ENCODE measurements at regions not wholly inside any gene's neighbourhood (a gene's known extent, or its start where the extent isn't known, plus 50 kb on each side); places are given as distances from the start of the nearest gene placed in this dataset.
"Not testable (repeated sequence)": the region's sequence is repeated elsewhere in the genome, so short reads cannot be mapped to it uniquely, and the experiment has no call there.

DNA sequence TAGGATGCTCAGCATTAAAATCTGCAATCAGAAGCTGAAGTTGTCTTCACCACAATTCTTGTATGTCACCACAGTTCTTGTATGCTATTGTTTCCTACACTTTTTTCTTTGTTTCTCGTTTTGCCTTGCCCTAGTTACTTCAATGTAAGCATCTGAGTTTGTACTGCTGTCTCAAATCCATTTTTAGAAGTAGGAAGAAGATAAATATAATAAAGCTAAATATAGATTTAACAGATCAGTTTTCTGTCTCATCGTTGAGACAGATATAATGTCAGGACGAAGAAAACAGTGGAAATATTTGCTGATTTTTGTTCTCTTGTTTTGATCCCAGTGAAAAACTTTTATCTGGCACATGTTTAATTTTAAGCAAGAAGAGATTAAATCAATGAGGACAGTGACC lies 318.0 kb downstream of the QKI start:
- H2AFZ ChIP-seq (ENCODE audit: low read depth, low read length), result no peak overlapping the region
- TF ChIP-seq EZH2 (IDR thresholded peaks at IDR 0.05; ENCODE audit: insufficient read depth, low read length), result no peak
- TF ChIP-seq, protein P1, sequence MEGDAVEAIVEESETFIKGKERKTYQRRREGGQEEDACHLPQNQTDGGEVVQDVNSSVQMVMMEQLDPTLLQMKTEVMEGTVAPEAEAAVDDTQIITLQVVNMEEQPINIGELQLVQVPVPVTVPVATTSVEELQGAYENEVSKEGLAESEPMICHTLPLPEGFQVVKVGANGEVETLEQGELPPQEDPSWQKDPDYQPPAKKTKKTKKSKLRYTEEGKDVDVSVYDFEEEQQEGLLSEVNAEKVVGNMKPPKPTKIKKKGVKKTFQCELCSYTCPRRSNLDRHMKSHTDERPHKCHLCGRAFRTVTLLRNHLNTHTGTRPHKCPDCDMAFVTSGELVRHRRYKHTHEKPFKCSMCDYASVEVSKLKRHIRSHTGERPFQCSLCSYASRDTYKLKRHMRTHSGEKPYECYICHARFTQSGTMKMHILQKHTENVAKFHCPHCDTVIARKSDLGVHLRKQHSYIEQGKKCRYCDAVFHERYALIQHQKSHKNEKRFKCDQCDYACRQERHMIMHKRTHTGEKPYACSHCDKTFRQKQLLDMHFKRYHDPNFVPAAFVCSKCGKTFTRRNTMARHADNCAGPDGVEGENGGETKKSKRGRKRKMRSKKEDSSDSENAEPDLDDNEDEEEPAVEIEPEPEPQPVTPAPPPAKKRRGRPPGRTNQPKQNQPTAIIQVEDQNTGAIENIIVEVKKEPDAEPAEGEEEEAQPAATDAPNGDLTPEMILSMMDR (IDR thresholded peaks at IDR 0.05; ENCODE audit: insufficient read depth, low read depth, low read length), result no peak
- no peak overlapping the region for H3K4me3 Mint-ChIP-seq (ENCODE audit: unreplicated experiment)
- no peak for FAIRE-seq
- H3K4me2 ChIP-seq (ENCODE audit: low read length), result no peak overlapping the region
- no peak overlapping the region for H3K27ac Mint-ChIP-seq (ENCODE audit: unreplicated experiment)
- no peaks in the 10 kb centered on the region for H3K36me3 ChIP-seq (ENCODE audit: insufficient read depth, low read length)
- H3K79me2 ChIP-seq (ENCODE audit: insufficient read depth, low read length), result no peaks in the 10 kb centered on the region
- no peaks in the 10 kb centered on the region for H3K36me3 Mint-ChIP-seq (ENCODE audit: low read depth, unreplicated experiment)
- H3K4me3 ChIP-seq (ENCODE audit: insufficient read depth, low read depth, low read length), result no peak overlapping the region
- peaks cover 1% of the 10 kb centered on the region for H3K4me1 Mint-ChIP-seq (ENCODE audit: low read depth, unreplicated experiment)
- H3K9me3 Mint-ChIP-seq (ENCODE audit: unreplicated experiment), result no peaks in the 10 kb centered on the region
- H4K20me1 ChIP-seq (ENCODE audit: insufficient read depth, low read length), result no peaks in the 10 kb centered on the region
- no peak for DNase-seq (ENCODE audit: low read depth)
- H3K9me3 ChIP-seq (ENCODE audit: insufficient read depth, low read depth, low read length), result no peaks in the 10 kb centered on the region
- peaks cover 7% of the 10 kb centered on the region for H3K27me3 Mint-ChIP-seq (ENCODE audit: low read depth, unreplicated experiment)
- H3K27me3 ChIP-seq (ENCODE audit: insufficient read depth, low read length), result peaks cover 4% of the 10 kb centered on the region
- no peak overlapping the region for H3K27ac ChIP-seq (ENCODE audit: low read depth, low read length)
- H3K4me1 ChIP-seq (ENCODE audit: insufficient read depth, low read length), result no peaks in the 10 kb centered on the region
- no peak overlapping the region for H3K9ac ChIP-seq (ENCODE audit: low read length)

GRCh38 chr6:163732014-163732351 lies 317.5 kb downstream of the QKI start:
- not testable (repeated sequence) for H3K27me3 Mint-ChIP-seq (ENCODE audit: low read depth, unreplicated experiment); H3K27ac Mint-ChIP-seq (ENCODE audit: unreplicated experiment); DNase-seq (ENCODE audit: low read depth); H3K9me3 ChIP-seq (ENCODE audit: insufficient read depth, low read depth, low read length); FAIRE-seq; H3K4me3 ChIP-seq (ENCODE audit: insufficient read depth, low read depth, low read length); H3K27me3 ChIP-seq (ENCODE audit: insufficient read depth, low read length); H3K36me3 ChIP-seq (ENCODE audit: insufficient read depth, low read length); H3K36me3 Mint-ChIP-seq (ENCODE audit: low read depth, unreplicated experiment); H3K9ac ChIP-seq (ENCODE audit: low read length); H3K27ac ChIP-seq (ENCODE audit: low read depth, low read length); H3K4me3 Mint-ChIP-seq (ENCODE audit: unreplicated experiment); H3K9me3 Mint-ChIP-seq (ENCODE audit: unreplicated experiment); H3K79me2 ChIP-seq (ENCODE audit: insufficient read depth, low read length); H3K4me1 ChIP-seq (ENCODE audit: insufficient read depth, low read length); H4K20me1 ChIP-seq (ENCODE audit: insufficient read depth, low read length); H2AFZ ChIP-seq (ENCODE audit: low read depth, low read length); H3K4me1 Mint-ChIP-seq (ENCODE audit: low read depth, unreplicated experiment); H3K4me2 ChIP-seq (ENCODE audit: low read length)

DNA sequence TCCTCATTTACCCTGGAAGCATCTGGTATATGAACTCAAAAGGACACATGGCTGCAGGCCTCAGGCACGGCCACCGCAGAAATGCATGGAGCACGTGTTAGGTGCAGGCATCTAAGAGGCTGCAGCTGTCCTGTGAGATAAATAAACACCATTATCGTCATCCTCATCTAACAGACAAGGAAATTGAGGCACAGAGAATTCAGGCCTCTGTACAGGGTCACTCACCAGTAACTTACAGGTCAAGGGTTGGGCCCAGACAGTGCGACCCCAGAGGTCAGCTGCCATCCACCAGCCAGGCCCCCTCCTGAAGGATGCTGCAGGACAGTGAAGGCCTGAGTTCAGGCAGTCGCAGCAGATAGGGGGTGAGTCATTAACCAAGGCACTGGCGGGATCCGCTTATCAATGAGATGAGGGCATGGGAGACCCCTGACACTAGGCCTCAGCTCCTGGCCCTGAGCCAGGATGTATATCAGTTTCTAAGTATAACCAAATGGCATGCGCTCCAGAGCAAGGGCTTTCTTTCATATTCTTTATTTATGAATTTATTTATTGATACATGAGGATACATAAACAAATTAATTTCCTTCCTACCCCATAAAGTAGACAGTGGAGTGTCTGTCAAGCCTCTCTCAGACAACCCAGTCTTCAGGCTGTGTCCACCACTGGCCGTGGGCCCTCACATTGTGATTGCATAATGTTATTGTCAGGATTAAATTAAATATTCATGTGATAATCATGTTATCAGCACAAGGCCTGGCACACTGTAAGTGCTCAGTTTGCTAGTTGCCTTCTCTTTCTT lies 316.9 kb downstream of the QKI start:
- TF ChIP-seq EZH2 (IDR thresholded peaks at IDR 0.05; ENCODE audit: insufficient read depth, low read length), result no peak
- TF ChIP-seq, protein P1 (IDR thresholded peaks at IDR 0.05; ENCODE audit: insufficient read depth, low read depth, low read length), result no peak
- Histone ChIP-seq H3K4me3 (ENCODE audit: insufficient read depth, low read depth, low read length) (no peak overlapping the region), H3K4me1 (ENCODE audit: insufficient read depth, low read length) (no peaks in the 10 kb centered on the region), H3K36me3 (ENCODE audit: insufficient read depth, low read length) (no peaks in the 10 kb centered on the region), H3K27ac (ENCODE audit: low read depth, low read length) (no peak overlapping the region), H3K27me3 (ENCODE audit: insufficient read depth, low read length) (peaks cover 4% of the 10 kb centered on the region), H3K9ac (ENCODE audit: low read length) (no peak overlapping the region), H3K79me2 (ENCODE audit: insufficient read depth, low read length) (no peaks in the 10 kb centered on the region), H3K4me2 (ENCODE audit: low read length) (no peak overlapping the region), H2AFZ (ENCODE audit: low read depth, low read length) (no peak overlapping the region), H3K9me3 (ENCODE audit: insufficient read depth, low read depth, low read length) (no peaks in the 10 kb centered on the region), H4K20me1 (ENCODE audit: insufficient read depth, low read length) (no peaks in the 10 kb centered on the region)
- H3K27ac Mint-ChIP-seq (ENCODE audit: unreplicated experiment), result no peak overlapping the region
- peaks cover 6% of the 10 kb centered on the region for H3K27me3 Mint-ChIP-seq (ENCODE audit: low read depth, unreplicated experiment)
- no peaks in the 10 kb centered on the region for H3K36me3 Mint-ChIP-seq (ENCODE audit: low read depth, unreplicated experiment)
- H3K9me3 Mint-ChIP-seq (ENCODE audit: unreplicated experiment), result no peaks in the 10 kb centered on the region
- DNase-seq (ENCODE audit: low read depth) (no peak), FAIRE-seq (no peak)
- H3K4me1 Mint-ChIP-seq (ENCODE audit: low read depth, unreplicated experiment), result peaks cover 1% of the 10 kb centered on the region
- H3K4me3 Mint-ChIP-seq (ENCODE audit: unreplicated experiment), result no peak overlapping the region
